GM23338 (cell line): ENCODE measurements at regions not wholly inside any gene's neighbourhood (a gene's known extent, or its start where the extent isn't known, plus 50 kb on each side); places are given as distances from the start of the nearest gene placed in this dataset.

Experiments used
- ATAC-seq: fragments of 200-7000 bp; cut with Tn5 transposase; 3 replicates; pipeline ENCODE4 v1.9.1; 2020
- DNase-seq: peaks from one replicate; pipeline ENCODE4 v3.0.0-alpha.2; 2015; ENCODE audit warnings: low spot score
- H2AFZ ChIP-seq: fragments of 200-600 bp; sonication (generic); 2 replicates; pipeline ENCODE4 v1.8.0; 2016; ENCODE audit warnings: antibody characterized with exemption, mild to moderate bottlenecking, moderate library complexity
- H3F3A ChIP-seq: fragments of 200-600 bp; sonication (generic); replicated peaks from 2 replicates; pipeline ENCODE4 v1.8.0; 2017; ENCODE audit warnings: antibody characterized with exemption, mixed run types, low read depth
- H3K27ac ChIP-seq: fragments of 200-600 bp; sonication (generic); 2 replicates; pipeline ENCODE4 v1.6.1; 2016; ENCODE audit warnings: low read depth
- H3K27me3 ChIP-seq: fragments of 200-600 bp; sonication (generic); 2 replicates; pipeline ENCODE4 v1.8.0; 2016; ENCODE audit warnings: mild to moderate bottlenecking, mixed run types, moderate library complexity; ENCODE audit not compliant: insufficient read depth
- H3K36me3 ChIP-seq: fragments of 200-600 bp; sonication (generic); 2 replicates; pipeline ENCODE4 v1.8.0; 2016; ENCODE audit warnings: mild to moderate bottlenecking; ENCODE audit not compliant: insufficient read depth
- H3K4me1 ChIP-seq: fragments of 200-600 bp; sonication (generic); 2 replicates; pipeline ENCODE4 v1.8.0; 2016; ENCODE audit warnings: mild to moderate bottlenecking, moderate library complexity; ENCODE audit not compliant: insufficient read depth
- H3K4me2 ChIP-seq: fragments of 200-600 bp; sonication (generic); 2 replicates; pipeline ENCODE4 v1.7.1; 2017; ENCODE audit warnings: mixed run types
- H3K4me3 ChIP-seq: fragments of 200-600 bp; sonication (generic); 2 replicates; pipeline ENCODE4 v1.6.1; 2016; ENCODE audit warnings: mixed run types
- H3K79me2 ChIP-seq: fragments of 200-600 bp; sonication (generic); replicated peaks from 2 replicates; pipeline ENCODE4 v1.8.0; 2017; ENCODE audit warnings: mild to moderate bottlenecking; ENCODE audit not compliant: insufficient read depth
- H3K9me2 ChIP-seq: fragments of 200-600 bp; sonication (generic); 2 replicates; pipeline ENCODE4 v1.8.0; 2017; ENCODE audit not compliant: insufficient read depth
- H4K20me1 ChIP-seq: fragments of 200-600 bp; sonication (generic); replicated peaks from 2 replicates; pipeline ENCODE4 v1.8.0; 2017; ENCODE audit warnings: mild to moderate bottlenecking; ENCODE audit not compliant: insufficient read depth
- H3K27ac Mint-ChIP-seq: 2 replicates; pipeline ENCODE4 v1.8.0; 2020; ENCODE audit warnings: inconsistent platforms, mild to moderate bottlenecking, moderate library complexity, mixed read lengths
- H3K27me3 Mint-ChIP-seq: 3 replicates; pipeline ENCODE4 v1.8.0; 2022; ENCODE audit warnings: low read depth, mild to moderate bottlenecking, moderate library complexity, mixed read lengths, inconsistent platforms; ENCODE audit not compliant: insufficient read depth, poor library complexity
- H3K36me3 Mint-ChIP-seq: 3 replicates; pipeline ENCODE4 v1.8.0; 2021; ENCODE audit warnings: low read depth, mild to moderate bottlenecking, inconsistent platforms, moderate library complexity, mixed read lengths
- H3K4me1 Mint-ChIP-seq: 3 replicates; pipeline ENCODE4 v1.8.0; 2020; ENCODE audit warnings: mild to moderate bottlenecking, inconsistent platforms, mixed read lengths
- H3K4me3 Mint-ChIP-seq: 3 replicates; pipeline ENCODE4 v1.8.0; 2021; ENCODE audit warnings: moderate library complexity, mild to moderate bottlenecking, inconsistent platforms, mixed read lengths
- H3K9me3 Mint-ChIP-seq: 3 replicates; pipeline ENCODE4 v1.8.0; 2020; ENCODE audit warnings: moderate library complexity, mild to moderate bottlenecking, inconsistent platforms, mixed read lengths
- CREB1 ChIP-seq: fragments of 250-450 bp; sonication (Bioruptor Pico); IDR thresholded peaks from 2 replicates; pipeline ENCODE4 v1.5.0; 2020; ENCODE audit warnings: low read depth, mild to moderate bottlenecking, moderate library complexity
- EZH2 ChIP-seq: fragments of 200-600 bp; sonication (generic); IDR thresholded peaks from one replicate; pipeline ENCODE4 v1.8.0; 2017; ENCODE audit warnings: antibody characterized with exemption, mild to moderate bottlenecking, low read depth; ENCODE audit not compliant: unreplicated experiment
- EZH2phosphoT487 ChIP-seq: fragments of 200-600 bp; sonication (generic); IDR thresholded peaks from one replicate; pipeline ENCODE4 v1.8.1; 2018; ENCODE audit warnings: antibody characterized with exemption; ENCODE audit not compliant: unreplicated experiment
- JUNB ChIP-seq: IDR thresholded peaks from one replicate; pipeline ENCODE4 v1.6.1; 2016; ENCODE audit warnings: antibody characterized with exemption; ENCODE audit not compliant: unreplicated experiment
- NANOG ChIP-seq: IDR thresholded peaks from 2 replicates; pipeline ENCODE4 v1.6.1; 2016; ENCODE audit warnings: antibody characterized with exemption, borderline replicate concordance
- POLR2AphosphoS5 ChIP-seq: IDR thresholded peaks from 2 replicates; pipeline ENCODE4 v1.6.1; 2016; ENCODE audit warnings: antibody characterized with exemption, low read depth
- REST ChIP-seq: IDR thresholded peaks from one replicate; pipeline ENCODE4 v1.6.1; 2018; ENCODE audit warnings: antibody characterized with exemption; ENCODE audit not compliant: unreplicated experiment
- STAT1 ChIP-seq: IDR thresholded peaks from one replicate; pipeline ENCODE4 v1.6.1; 2016; ENCODE audit warnings: antibody characterized with exemption; ENCODE audit not compliant: unreplicated experiment
- ZNF114 ChIP-seq: fragments of 250-450 bp; sonication (Bioruptor Pico); IDR thresholded peaks from 2 replicates; pipeline ENCODE4 v1.5.0; 2020; ENCODE audit warnings: mild to moderate bottlenecking, moderate library complexity
- TF ChIP-seq, protein P1 (sequence below), 2 experiments: fragments of 200-600 bp in 1 of 2; sonication (generic) in 1 of 2; conservative IDR thresholded peaks; 2 replicates each; pipeline versions ENCODE4 v1.5.1 to v1.6.1; 2016 to 2017; ENCODE audit warnings: antibody characterized with exemption in 2 of 2, low read depth in 2 of 2, mild to moderate bottlenecking in 2 of 2, moderate library complexity in 1 of 2
- TF ChIP-seq, protein P2 (sequence below): IDR thresholded peaks from 2 replicates; pipeline ENCODE4 v1.6.1; 2016; ENCODE audit warnings: antibody characterized with exemption

DNA sequence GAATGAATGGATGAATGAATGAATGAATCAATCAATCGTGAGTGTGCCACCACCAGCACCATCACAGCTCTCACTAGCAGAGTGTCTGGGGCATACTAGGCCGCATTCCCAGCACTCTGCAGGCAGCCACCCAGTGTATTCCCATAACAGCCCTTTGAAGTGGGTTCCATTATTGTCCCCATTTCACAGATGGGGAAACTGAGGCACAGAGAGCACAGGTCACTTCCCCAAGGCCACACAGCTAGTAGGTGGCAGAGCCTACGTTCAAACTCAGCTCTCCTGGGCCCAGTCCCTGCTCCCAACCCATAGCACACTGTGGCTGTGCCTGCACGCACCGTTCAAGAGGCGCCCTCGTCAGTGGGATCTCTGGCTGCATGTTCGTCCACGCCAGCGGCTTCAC is 88.1 kb downstream of the RFLNA start (continued):
- TF ChIP-seq, protein P1, sequence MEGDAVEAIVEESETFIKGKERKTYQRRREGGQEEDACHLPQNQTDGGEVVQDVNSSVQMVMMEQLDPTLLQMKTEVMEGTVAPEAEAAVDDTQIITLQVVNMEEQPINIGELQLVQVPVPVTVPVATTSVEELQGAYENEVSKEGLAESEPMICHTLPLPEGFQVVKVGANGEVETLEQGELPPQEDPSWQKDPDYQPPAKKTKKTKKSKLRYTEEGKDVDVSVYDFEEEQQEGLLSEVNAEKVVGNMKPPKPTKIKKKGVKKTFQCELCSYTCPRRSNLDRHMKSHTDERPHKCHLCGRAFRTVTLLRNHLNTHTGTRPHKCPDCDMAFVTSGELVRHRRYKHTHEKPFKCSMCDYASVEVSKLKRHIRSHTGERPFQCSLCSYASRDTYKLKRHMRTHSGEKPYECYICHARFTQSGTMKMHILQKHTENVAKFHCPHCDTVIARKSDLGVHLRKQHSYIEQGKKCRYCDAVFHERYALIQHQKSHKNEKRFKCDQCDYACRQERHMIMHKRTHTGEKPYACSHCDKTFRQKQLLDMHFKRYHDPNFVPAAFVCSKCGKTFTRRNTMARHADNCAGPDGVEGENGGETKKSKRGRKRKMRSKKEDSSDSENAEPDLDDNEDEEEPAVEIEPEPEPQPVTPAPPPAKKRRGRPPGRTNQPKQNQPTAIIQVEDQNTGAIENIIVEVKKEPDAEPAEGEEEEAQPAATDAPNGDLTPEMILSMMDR (conservative IDR thresholded peaks at IDR 0.05; ENCODE audit: low read depth in 2 of 2): no peak
- no peak for TF ChIP-seq STAT1
- no peak for TF ChIP-seq EZH2phosphoT487
- TF ChIP-seq EZH2: no peak
- no peak for TF ChIP-seq ZNF114
- TF ChIP-seq JUNB: no peak
- no peak for TF ChIP-seq CREB1 (CRISPR knock-in tag)
- no peak for TF ChIP-seq REST
- no peak for TF ChIP-seq POLR2AphosphoS5
- no peak for TF ChIP-seq NANOG
- TF ChIP-seq, protein P2, sequence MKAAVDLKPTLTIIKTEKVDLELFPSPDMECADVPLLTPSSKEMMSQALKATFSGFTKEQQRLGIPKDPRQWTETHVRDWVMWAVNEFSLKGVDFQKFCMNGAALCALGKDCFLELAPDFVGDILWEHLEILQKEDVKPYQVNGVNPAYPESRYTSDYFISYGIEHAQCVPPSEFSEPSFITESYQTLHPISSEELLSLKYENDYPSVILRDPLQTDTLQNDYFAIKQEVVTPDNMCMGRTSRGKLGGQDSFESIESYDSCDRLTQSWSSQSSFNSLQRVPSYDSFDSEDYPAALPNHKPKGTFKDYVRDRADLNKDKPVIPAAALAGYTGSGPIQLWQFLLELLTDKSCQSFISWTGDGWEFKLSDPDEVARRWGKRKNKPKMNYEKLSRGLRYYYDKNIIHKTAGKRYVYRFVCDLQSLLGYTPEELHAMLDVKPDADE: no peak

- H3K27ac Mint-ChIP-seq: no peak overlapping the region
- Histone ChIP-seq H3K27ac (no peak overlapping the region), H2AFZ (no peak overlapping the region), H3K4me1 (no peaks in the 10 kb centered on the region), H4K20me1 (peaks cover 11% of the 10 kb centered on the region), H3K79me2 (no peaks in the 10 kb centered on the region), H3K9me2 (no peaks in the 10 kb centered on the region), H3K27me3 (no peaks in the 10 kb centered on the region), H3F3A (no peaks in the 10 kb centered on the region), H3K36me3 (peaks cover 8% of the 10 kb centered on the region; the same call in 1 of the 2 replicates), H3K4me3 (no peak overlapping the region), H3K4me2 (no peak overlapping the region)
- TF ChIP-seq REST (no peak), NANOG (no peak)
- peaks cover 10% of the 10 kb centered on the region for H3K27me3 Mint-ChIP-seq
- H3K4me1 Mint-ChIP-seq: no peaks in the 10 kb centered on the region; the same call in 2 of the 3 replicates
- H3K9me3 Mint-ChIP-seq: no peaks in the 10 kb centered on the region
- no peak overlapping the region for H3K4me3 Mint-ChIP-seq
- H3K36me3 Mint-ChIP-seq: peaks cover 26% of the 10 kb centered on the region
- DNase-seq (no peak), ATAC-seq (no peak)
These were observed 86.8 kb downstream of the RFLNA start for GRCh38 chr12:124381456-124382296.
